NCI-H510A treated with DMSO at 0.1 percent for 48 hours (cell line): ENCODE measurements at regions not wholly inside any gene's neighbourhood (a gene's known extent, or its start where the extent isn't known, plus 50 kb on each side); places are given as distances from the start of the nearest gene placed in this dataset.
"Not testable (repeated sequence)": the region's sequence is repeated elsewhere in the genome, so short reads cannot be mapped to it uniquely, and the experiment has no call there.

ENCODE experiments used
- DNase-seq: peaks from one replicate; lab custom pipeline; 2025; lab: John Stamatoyannopoulos, UW

GRCh38 chr5:125416055-125416454 is 669.6 kb upstream of the ZNF608 start:
- DNase-seq: no peak

DNA sequence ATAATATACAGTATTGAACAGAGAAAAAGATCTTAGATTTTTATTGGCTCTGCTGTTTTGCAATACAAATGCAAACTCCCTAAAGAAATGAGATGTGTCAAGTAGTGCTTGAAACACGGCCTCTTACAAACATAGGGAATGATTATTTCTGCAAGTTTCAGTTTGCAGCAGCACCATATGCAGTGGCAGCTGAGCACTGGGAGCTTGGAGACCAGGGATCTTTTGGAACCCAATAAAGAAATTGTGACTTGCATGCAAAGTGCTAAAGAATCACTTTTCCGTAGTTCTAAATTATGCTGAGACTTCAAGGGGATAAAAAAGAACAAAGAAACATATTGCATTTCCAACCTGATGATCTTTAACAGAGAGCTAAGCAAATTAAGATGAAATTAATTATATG is 674.6 kb upstream of the ZNF608 start:
- no peak for DNase-seq

GRCh38 chr5:125422342-125422741 is 675.9 kb upstream of the ZNF608 start:
- no peak for DNase-seq

DNA sequence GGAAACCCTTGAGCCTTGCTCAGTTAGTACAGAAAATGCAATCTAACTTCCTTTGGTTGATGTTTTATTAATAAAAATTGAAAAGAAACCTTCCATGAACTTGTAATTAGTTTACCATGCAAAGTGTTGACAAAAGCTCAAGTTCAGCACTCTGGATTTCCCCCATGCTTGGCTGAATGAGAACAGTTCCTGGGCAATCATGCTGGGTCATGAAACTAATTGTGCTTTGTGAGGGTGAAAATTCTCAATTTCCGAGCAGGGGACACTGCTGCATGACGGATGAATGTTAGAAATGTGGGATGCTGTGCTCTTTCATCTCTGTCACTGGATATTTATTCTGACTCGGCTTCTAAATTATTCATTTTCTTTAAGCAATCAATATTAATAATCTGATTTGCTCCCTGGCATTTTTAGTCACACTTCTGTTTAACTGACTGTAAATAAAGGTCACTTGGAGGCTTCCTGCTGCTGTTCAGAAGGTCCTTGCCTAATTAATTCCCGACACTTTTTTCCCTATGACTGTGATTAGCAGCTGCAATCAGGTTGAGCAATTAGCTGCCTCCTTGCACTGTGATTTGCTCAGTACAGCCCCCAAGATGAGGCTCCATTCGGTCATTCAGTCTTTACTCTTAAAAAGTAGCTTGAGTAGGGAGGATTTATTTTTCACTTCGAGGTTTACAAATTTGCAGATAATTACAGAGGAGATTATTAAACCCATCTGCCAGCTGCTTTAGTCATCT is 678.1 kb upstream of the ZNF608 start:
- DNase-seq: no peak

DNA sequence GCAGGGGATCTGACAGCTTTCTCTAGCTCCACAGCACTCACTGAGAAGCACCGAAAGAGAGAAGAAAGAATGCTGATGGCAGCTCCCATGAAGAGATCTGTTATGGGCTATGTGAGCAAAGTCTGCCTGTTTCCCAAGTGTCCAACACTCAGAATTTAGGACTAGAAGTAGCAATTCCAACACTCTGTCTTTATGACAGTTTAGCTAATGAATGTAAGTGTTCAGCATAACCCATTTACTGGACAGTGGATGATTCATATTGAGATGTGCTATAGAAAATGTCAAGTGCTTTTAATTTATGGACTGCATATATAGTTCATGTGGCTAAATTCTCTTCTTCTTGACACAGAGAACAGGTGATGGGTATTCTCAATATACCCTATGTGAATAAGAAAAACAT is 683.1 kb upstream of the ZNF608 start:
- DNase-seq: no peak

GRCh38 chr5:125433457-125433856 is 687.0 kb upstream of the ZNF608 start:
- no peak for DNase-seq

DNA sequence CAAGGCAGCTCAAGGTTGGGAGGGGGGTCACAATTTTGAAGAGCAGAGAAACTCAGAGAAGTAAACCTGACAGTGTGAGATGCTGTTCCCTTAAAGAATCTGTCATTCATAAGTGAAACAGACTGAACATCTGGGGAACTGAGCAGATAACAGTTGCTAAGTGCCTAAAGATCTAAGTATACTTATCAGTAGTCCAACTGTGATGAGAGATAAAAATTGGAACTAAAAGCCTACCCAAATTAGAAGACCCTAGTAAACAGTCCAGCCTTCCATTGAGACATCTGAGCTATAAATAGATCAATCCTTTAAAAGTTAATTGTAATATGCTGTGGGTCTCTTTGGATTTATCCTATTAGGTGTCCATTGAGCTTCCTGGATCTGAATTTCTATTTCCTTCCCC is 692.8 kb upstream of the ZNF608 start:
- no peak for DNase-seq

- DNase-seq: no peak
Measured at GRCh38 chr5:125440905-125441304, 694.5 kb upstream of the ZNF608 start.

DNA sequence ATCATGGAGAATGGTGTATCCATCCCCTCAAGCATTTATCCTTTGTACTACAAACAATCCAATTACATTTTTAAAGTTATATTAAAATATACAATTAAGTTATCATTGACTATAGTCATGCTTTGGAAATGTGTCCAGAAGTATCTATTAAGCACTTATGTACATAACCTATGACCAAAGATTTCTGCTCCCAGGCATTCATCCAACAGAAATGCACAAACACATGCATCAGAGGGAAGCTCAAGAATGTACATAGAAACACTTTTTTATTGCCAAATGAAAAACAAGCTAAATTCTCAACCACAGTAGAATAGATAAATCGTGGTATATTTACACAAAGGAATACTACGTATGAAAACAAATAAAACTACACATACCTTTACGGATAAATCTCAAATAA is 700.5 kb upstream of the ZNF608 start:
- DNase-seq: no peak

DNA sequence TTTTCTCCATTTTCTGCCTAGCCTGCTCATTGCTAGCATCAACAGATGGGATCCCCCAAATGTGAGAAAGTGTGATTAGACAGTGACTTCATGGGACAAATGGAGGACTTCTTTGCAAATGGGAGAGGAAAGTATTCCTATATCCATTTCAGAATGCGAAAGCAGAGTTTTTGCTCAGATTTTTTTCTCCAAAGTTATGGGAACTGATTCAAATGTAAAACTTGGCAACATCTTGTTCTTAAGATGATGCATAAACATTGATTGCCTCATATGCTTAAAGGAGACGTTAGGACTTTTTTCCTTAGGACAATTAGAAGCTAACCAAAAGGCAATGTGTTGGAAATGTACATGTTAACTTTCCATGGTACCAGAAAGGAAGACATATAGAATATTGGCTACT is 704.3 kb upstream of the ZNF608 start:
- no peak for DNase-seq

GRCh38 chr5:125451622-125452021 is 705.2 kb upstream of the ZNF608 start:
- no peak for DNase-seq

DNA sequence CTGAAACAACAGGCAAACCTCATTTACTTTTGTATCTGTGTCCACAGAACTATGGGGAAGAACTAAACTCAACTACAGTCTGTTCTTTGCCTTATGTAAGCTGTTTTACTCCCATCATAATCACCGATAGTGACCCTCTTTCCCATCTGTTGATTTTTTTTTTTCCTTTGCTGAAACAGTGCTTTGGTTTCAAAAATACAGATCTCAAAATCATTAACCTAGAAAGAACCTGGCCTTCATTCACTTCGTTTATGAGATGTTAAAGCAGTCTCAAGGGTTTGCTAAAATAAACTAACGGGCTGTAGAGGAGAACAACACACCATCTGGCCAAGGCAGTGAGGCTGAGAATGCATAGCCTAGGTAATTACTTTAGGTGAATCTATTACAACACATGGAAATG is 706.6 kb upstream of the ZNF608 start:
- no peak for DNase-seq

DNA sequence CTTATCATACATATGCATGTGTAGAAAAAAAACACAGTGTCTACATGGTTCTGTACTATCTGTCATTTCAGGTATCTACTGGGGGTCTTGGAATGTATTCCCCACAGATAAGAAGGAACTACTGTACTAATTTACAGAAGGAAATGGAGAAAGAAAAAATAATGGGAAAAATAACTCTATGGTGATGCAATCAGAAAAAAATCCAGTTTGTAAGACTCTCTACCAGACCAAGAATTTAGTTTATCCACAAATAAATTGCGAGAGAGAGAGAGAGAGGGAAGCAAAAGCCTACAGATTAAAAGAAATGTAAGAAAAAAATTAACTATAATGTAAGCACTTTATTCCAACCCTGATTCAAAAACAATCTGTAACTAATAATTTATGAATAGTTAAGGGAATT is 708.6 kb upstream of the ZNF608 start:
- DNase-seq: no peak

DNA sequence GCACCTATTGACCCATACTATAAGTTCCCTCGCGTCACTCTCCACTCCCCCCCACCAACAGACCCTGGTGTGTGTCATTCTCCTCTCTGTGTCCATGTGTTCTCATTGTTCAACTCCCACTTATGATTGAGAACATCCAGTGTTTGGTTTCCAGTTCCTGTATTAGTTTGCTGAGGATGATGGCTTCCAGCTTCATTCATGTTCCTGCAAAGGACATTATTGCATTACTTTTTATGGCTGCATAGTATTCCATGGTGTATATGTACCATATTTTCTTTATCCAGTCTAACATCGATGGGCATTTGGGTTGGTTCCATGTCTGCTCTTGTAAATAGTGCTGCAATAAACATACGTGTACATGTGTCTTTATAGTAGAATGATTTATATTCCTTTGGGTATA is 709.6 kb upstream of the ZNF608 start:
- DNase-seq: not testable (repeated sequence)

GRCh38 chr5:125457617-125458016 is 711.2 kb upstream of the ZNF608 start:
- DNase-seq: no peak

- not testable (repeated sequence) for DNase-seq
Measured at GRCh38 chr5:125458949-125459348, 712.5 kb upstream of the ZNF608 start.

DNA sequence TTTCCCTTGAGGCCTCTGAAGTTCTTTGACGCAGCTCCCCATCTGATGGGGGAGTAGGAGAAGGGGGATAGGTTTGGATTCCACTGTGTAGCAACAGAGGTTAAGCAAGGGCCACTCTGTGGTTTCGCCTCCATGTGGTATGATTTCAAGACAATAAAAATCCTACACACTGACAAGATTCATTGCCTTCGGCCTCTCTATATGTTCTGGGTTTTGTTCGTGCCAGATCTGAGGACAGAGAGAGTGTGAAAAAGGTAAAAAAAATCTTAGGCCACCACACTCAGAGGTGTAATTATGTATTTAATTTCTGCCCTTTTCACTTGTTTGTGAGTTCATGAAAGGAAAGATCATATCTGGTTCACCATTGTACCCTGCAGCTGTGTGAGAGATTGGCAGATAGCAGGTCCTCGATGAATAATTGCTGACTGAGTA is 715.2 kb upstream of the ZNF608 start:
- no peak for DNase-seq

DNA sequence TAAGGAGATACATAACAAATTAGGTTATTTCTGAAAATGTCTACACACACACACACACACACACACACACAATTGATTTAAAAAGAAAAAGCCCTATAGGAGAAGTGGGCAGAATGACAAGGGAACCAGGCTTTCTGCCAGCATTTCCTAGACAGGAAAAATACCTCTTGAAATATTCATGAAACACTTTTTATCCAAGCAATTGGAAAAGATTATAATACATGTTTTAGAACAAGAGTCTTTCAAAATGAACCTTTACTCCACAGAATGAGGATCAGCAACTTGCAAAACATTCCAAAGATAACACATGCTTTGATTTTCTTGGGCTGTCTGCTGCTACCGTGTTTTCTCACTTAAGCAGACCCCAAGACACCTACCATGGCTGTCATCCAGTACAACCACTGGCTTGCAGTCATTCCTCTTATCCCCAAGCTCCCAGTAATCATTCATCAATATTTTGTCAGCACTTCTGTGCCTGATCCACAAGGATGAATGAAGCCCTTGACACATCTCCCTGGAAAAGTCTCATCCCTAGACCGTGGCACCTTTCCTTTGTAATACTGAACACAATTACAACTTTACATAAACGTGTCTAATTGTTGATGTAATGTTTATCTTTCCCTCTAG is 717.1 kb upstream of the ZNF608 start:
- DNase-seq: no peak

- DNase-seq: no peak
Measured at GRCh38 chr5:125464847-125465432, 718.5 kb upstream of the ZNF608 start.

GRCh38 chr5:125465703-125466102 is 719.3 kb upstream of the ZNF608 start:
- no peak for DNase-seq

DNA sequence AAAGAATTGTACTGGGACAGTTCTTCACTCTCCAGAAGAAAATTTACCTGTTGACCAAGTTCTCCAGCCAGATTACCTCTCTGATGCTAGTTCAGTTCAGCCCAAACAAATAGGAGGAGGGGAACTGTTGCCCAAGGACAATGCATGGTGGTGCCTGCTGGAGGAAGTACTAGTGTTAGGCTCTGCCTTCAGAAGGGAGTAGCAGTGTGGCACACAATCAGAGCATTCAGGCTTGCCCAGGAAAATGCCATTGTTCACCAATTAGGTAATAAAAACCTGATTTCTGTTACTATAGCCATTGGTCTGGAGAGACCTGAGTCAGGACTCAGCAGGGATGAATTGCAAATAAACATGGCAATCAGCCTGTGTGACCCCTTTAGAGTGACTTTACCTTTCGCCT is 720.8 kb upstream of the ZNF608 start:
- DNase-seq: no peak

DNA sequence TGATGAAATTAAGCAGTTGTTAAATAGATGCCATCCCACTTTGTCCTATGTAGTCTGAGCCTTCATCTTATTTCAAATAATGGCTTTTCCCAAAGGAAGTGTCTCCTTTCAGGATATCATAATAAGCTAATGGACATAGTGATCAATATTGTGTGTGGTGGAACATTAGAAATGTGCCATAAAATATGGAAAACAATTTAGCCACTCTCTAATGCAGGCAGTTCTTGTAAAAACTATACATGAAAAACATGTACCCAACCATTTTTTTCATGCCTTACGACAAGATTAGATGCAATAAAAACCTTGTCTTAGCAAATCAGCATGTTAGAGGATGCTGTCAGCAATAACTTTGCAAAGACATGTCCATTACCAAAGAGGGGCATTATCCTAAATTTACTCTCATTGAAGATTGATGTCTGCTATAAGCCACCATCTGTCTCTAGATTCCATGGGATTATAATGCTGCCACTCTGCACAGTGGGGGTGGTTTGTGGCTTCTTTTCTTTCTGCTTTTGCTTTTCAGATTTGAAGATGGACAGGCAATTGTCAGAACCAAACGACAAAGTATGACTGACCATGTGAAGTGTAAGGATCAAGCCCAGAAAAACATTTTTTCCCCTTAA is 724.0 kb upstream of the ZNF608 start:
- no peak for DNase-seq
